NCI-H1417 (cell line): ENCODE measurements at regions not wholly inside any gene's neighbourhood (a gene's known extent, or its start where the extent isn't known, plus 50 kb on each side); places are given as distances from the start of the nearest gene placed in this dataset.
A peak's percentile ranks its signal among the peaks of the same experiment; 100 is the strongest.

Source experiments
- DNase-seq, 3 experiments: peaks; one replicate each; lab custom pipeline; 2025; lab: John Stamatoyannopoulos, UW

DNA sequence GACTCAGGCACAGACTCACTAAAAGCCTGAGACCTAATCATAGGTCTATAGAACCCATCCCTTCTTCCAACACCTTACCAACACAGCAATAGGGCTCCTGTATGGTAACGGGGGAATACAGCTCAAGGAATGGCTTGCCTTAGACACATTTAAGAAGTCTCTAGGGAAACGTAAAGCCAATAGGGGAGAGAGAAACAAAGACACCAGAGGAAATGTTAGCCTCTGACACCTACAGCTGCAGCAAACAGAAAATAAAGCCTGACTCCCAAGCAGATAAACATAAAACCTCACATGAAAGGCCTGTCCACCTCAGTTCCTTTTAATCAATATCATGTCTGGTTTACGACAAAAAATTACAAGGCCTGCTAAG lies 51.1 kb upstream of the NCOA1 start:
- no peak for DNase-seq

DNA sequence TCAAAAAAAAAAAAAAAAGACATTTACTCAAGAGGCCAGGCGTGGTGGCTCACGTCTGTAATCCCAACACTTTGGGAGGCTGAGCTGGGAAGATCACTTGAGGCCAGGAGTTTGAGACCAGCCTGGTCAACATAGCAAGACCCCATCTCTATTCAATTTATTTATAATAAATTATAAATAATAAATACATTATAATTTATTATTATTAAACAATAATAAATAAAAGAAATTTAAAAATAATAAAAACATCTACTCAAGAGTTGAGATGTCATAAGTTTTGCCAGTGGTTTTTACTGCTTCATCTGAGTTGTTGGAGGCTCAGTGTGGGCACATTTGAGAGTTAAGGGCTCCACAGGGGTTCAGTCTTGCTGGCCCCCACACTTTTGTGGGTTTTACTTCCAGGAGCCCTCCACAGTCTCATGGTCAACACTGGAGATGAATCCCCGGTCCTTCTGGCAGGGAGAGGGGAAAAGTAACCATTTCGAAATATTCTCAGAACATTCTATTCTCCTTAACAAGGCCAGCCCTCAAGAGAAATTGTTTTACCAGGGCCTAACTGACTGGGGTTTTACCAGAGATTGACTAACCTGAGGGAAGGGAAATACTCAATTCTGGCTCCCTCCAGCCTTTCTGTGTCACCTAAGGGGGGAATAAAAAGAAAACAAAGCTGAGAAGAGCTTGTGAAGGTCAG lies 51.6 kb upstream of the NCOA1 start:
- DNase-seq = no peak

DNA sequence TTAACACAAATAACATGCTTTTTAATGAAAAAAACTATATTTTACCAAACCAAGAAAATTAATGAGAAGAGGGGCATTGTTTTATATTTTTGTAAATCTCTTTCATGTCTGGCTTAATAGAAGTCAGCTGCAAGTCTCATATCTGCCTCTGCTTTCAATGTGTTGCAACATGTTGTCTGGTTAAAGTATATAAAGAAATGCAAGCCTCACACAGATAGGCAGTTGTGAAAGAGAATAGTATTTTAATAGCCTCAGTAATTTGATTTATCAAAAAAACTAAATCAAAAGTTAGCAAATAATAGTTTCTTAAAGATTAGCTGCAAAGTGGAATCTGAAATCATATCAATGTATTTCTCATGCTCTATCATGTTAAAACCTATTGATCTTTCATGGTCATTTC lies 52.9 kb upstream of the NCOA1 start:
- no peak for DNase-seq

DNA sequence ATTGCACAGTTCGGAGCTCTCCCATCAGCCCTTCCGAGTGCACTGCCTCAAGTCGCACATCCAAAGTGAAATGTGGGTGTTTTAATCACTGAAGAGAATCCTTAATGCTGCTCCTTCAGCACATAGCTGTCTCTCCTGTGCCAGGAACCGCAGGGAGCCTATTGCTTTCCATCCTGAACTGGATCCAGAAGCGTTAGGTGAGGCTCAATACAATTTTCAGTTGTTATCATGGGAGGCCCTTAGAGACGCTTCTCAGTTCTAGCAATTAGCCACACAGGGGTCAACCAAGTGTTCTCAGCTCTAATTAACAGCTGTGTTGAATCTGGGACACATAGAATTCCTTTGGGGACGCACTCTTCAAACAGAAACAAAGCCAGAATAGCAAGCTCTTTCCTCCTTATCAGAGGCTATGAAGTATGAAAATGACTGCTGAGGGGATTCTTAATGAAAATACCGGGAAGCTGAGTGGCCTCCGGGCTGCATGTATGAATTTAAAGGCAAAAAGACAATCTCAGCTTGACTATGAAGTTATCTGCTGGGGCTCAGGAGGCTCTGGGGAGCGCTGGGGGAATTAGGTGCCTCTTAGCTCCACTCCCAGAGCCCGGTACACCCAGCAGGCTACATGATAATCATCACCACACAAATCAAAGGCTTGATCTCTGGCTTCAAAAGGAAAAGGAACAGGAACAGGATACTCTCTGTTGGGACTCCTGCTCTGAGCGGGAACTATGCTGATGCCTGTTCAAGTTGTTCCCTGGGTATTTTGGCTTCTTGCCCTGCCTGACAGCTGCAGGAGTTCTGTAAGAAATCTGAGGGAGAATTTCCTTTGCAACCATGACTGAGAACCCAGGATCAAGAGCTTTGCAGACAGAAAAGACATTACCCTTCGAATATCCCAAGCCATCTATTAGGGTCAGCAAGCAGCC lies 55.4 kb upstream of the NCOA1 start:
- DNase-seq = peak in 2 of 3 experiments; percentile 29 to 68

DNA sequence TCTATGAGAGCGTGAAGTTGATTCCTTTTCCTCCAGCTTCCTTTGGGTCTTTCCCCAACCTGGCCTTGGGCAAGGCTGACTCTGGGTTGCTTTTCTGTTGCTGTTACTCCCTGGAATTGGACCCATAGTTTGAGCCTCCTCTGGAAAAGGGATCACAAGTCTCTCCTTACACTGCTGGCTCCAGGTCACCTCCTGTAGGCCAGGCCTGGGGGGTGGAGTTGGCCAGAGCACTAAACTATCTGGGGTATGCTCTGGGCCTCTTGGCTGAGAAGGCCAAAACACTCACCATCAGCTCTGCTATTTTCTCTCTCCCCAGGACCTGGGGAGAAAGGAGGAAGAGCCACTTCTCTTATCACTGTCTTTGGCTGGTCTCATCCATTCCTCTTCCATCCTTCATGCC lies 56.5 kb upstream of the NCOA1 start:
- no peak for DNase-seq

GRCh38 chr2:24432735-24433134 lies 58.3 kb upstream of the NCOA1 start:
- no peak for DNase-seq

GRCh38 chr2:24432121-24432520 lies 58.9 kb upstream of the NCOA1 start:
- DNase-seq = no peak

DNA sequence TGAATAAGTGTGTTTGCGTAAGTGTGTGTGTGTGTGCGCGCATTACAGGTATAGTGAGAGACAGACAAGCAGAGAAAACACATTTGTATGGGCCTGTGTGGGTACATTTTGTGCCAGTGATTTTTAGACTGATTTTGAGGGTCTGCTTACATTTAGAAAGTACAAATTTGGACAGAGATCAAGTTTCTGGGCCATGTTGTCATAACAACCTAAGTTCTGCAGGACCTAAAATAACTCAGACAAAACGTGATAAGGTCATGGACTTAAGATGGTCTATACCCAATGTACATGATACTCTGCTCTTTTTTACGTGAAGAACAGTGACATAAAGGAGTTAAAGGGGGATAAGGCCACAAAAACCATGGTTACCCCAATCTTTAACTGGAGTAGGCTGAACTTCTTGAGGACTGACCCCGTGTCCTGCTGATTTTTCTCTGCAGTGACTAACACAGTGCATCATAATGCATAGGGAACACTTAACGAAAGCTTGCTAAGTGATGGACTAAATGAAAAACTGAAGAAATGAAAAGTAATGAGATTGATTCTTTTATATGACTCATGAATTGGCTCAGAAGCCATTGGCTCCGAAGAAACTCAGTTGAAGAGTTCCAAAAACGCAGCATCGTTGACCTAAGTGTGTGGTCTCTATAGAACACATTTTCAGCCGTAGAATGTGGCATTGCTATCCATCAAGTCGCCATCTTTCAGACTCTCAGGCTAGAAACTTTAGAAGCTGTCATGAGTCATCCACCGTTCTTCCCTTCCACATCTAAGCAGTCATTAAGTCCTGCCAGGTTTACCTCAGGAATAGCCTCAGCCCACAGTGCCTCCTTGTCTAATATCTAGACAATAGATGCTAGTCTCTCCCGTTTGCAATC lies 61.6 kb upstream of the NCOA1 start:
- DNase-seq = no peak

DNA sequence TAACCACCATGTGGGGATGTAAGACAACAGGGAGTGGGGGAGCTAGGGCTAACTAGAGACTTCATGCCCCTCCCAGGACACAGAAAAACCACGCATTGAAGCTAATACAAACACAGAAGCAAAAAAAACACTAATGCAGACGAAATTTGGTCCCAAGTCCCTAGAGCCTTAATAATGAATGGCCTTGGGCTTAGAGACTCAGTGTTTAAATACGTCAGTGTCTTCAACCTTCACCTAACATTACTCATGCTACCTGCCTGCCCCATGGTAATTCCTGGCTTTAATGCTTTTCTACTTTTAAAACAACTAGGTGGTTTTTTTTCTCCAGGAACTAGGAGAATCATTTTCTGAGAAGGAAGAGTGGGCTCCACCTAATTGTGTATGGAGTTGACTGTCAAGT lies 64.1 kb upstream of the ITSN2 start:
- no peak for DNase-seq

DNA sequence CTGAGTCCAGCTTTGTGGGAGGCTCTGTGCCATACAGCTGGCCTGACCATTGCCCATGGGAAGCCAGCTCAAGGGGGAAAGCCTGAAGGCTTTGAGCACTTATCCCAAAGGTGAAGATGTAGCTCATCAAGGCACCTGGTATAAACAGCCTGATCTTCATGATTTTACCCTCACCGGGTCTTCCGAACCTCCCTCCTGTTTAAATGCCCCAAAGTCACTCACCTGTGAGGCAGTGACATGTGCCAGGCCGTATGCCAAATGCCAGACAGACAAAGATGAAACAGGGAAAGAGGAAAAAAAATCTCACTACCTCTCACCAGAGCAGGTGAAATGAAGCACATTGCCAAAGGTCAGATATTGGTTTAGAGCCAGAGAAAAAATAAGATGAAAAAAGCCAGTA lies 62.8 kb upstream of the ITSN2 start:
- DNase-seq = no peak

GRCh38 chr2:24421668-24422067 lies 61.3 kb upstream of the ITSN2 start:
- DNase-seq = peak; percentile 35 to 80 (median 42)

DNA sequence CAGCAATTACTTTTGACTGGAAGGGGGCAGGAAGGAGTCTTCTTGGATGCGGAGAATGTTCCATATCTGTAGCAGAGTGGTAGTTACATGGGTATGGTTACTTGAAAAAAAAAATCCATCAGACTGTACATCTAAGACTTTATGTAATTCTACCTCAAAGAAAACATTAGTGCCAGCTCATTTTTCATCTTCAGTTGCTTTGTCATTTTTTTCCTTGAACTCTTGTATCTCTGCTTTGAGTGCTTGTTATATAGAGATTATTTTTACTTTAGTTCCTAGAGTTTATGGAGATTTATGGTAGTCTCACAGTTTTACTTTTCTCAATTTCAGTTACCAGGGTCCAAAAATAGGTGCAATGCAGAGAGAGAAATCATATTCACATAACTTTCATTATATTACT lies 60.0 kb upstream of the ITSN2 start:
- DNase-seq = no peak

DNA sequence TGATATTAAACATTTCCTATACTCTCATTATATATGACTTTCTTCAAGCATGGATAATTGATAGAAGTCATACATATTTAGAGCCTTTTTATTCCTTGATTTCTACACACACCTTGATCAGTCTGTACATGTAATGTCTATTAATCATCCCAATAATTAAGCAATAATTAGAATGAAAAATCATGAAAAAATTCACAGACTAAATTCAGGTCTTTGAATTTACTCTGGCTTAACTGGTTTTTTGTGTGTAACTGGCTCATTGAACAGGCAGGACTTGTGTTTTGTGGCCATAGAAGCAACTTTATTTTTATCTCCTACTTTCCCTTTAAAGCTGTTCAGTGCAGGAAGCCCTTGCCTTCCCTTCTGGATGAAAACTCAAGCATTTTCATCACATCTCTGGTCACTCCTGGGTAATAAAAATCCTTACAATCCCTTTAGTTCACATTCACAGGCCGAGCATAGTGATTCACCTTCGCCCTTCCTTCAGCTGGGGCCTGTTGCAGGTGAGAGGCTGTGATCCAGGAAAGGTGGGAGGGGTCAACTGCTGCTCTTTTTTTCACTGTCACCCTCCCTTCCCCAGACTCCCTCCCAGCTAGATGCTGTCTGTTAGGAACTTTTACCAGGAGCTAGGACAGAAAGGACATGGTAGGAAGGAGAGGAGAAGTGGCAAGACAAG lies 58.0 kb upstream of the ITSN2 start:
- DNase-seq = peak in 1 of 3 experiments; percentile 51

DNA sequence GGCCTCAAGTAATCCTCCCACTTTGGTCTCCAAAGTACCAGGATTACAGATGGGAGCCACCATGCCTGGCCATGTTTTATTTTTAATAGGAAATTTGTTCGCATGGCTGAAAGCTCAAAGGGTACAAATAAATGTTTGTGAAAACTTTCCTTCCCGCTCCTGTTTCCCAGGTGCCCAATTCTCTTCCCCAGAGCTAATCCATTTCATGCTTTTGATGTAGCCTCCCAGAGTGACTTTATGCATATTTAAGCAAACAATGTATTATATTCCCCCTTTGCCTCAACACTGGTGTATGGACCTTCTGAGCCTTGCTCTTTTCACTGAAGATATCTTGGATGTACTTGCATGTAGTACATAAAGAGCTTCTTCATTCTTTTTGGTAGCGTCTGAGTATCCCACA lies 52.5 kb upstream of the ITSN2 start:
- peak in 1 of 3 experiments; percentile 26 for DNase-seq

DNA sequence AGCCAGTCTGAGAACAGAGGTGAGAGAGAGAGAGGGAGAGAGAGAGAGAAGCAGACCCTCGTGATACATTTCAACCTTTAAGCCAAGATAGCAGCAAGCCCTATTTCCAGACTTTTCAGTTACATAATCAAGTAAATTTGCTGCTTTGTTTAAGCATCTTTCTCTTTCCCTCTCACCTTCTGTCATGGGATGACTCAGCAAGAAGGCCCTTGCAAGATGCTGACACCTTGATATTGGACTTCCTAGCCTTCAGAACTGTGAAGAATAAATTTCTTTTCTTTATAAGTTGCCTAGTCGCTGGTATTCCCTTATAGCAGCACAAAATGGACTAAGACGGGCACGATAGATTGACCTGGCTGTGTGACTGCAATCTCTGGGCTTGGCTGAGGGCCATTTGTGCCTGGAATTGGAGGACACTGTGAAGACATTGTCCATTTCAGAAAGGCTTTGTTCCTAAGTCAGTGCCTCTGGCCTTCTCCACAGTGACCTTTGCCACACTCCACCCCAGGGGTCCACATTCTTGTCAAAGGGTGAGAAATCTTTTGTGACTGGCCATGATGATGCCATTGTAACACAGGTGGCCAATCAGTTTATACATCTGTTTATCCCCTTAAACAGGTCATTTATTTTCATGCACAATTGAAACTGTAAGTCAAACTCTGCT lies 51.3 kb upstream of the ITSN2 start:
- peak in 2 of 3 experiments; percentile 23 to 64 for DNase-seq

- no peak for DNase-seq
Observed at GRCh38 chr2:24410976-24411375, 50.6 kb upstream of the ITSN2 start.

DNA sequence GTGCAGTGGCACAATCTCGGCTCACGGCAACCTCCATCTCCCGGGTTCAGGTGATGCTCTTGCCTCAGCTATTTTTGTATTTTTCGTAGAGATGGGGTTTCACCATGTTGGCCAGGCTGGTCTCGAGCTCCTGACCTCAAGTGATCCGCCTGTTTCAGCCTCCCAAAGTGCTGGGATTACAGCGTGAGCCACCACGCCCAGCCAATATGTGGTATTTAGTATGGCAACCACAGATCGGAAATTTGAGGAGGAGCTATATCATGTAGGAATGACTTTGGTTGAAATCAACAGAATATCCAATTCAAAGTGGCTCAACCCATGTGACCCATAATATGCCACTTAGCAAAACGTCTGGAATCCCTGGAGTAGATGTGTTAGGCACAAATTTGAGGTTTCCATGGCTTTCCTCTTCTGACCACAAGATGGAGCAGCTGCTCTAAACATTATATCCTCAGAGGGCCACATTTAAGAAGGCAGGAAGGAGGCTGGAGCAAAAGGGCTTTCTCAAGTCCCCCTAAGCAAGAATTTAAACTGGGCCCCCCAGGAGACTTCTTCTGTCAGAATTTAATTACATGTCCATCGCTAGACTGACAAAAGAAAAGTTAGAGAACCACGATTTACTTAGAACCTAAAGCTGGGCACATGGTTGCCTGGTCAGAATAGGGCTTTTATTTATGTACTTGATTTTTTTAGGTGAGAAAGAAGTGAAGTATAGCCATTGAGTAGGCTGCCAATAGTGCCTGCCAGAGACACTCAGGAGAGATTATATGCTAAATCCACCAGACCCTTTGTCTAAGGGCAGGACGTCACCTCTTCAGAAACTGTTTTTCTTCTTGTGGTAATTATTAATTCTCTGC lies 49.6 kb upstream of the ITSN2 start:
- peak; percentile 62 to 90 (median 80) for DNase-seq
